ENCODE measurements at regions not wholly inside any gene's neighbourhood (a gene's known extent, or its start where the extent isn't known, plus 50 kb on each side); places are given as distances from the start of the nearest gene placed in this dataset.

- DNase-seq (ENCODE audit: low read depth), result no peak
- in situ Hi-C loops (cut with HindIII; ENCODE audit: low pct_unique_long_range_greater_than_20kb, low sequenced_read_pairs), result no loop called here
Measured at GRCh38 chr4:138740816-138741745, 274.5 kb upstream of the NOCT start.

GRCh38 chr4:138736362-138736761 is 279.2 kb upstream of the NOCT start:
- in situ Hi-C loops (cut with HindIII; ENCODE audit: low pct_unique_long_range_greater_than_20kb, low sequenced_read_pairs), result no loop called here
- no peak for DNase-seq (ENCODE audit: low read depth)

GRCh38 chr4:138734746-138735145 is 280.8 kb upstream of the NOCT start:
- no peak for DNase-seq (ENCODE audit: low read depth)
- in situ Hi-C loops (cut with HindIII; ENCODE audit: low pct_unique_long_range_greater_than_20kb, low sequenced_read_pairs), result no loop called here

- DNase-seq (ENCODE audit: low read depth), result no peak
- in situ Hi-C loops (cut with HindIII; ENCODE audit: low pct_unique_long_range_greater_than_20kb, low sequenced_read_pairs), result no loop called here
Measured at GRCh38 chr4:138728566-138728965, 287.0 kb upstream of the NOCT start.

GRCh38 chr4:138727731-138728130 is 287.9 kb upstream of the NOCT start:
- in situ Hi-C loops (cut with HindIII; ENCODE audit: low pct_unique_long_range_greater_than_20kb, low sequenced_read_pairs), result no loop called here
- no peak for DNase-seq (ENCODE audit: low read depth)

- DNase-seq (ENCODE audit: low read depth), result no peak
- in situ Hi-C loops (cut with HindIII; ENCODE audit: low pct_unique_long_range_greater_than_20kb, low sequenced_read_pairs), result no loop called here
Measured at GRCh38 chr4:138724530-138724929, 291.1 kb upstream of the NOCT start.

- DNase-seq (ENCODE audit: low read depth), result no peak
- in situ Hi-C loops (cut with HindIII; ENCODE audit: low pct_unique_long_range_greater_than_20kb, low sequenced_read_pairs), result no loop called here
Measured at GRCh38 chr4:138716559-138717335, 298.8 kb upstream of the NOCT start.

DNA sequence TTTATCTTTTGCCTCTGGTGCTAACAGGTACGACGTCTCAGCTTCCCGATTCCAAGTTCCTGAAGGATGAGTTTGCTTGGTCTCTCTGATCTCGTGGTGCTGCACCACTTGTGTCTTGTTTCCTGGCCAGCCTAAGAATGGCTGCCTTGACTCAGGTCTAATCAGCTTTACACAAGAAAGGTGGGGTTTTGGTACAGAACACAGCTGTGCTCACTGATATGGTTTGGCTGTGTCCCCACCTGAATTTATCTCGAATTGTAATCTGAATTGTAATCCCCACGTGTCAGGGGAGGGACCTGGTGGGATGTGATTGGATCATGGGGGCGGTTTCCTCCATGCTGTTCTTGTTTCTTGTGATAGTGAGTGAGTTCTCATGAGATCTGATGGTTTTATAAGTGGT is 305.3 kb upstream of the NOCT start:
- no peak for DNase-seq (ENCODE audit: low read depth)
- in situ Hi-C loops (cut with HindIII; ENCODE audit: low pct_unique_long_range_greater_than_20kb, low sequenced_read_pairs), result no loop called here

DNA sequence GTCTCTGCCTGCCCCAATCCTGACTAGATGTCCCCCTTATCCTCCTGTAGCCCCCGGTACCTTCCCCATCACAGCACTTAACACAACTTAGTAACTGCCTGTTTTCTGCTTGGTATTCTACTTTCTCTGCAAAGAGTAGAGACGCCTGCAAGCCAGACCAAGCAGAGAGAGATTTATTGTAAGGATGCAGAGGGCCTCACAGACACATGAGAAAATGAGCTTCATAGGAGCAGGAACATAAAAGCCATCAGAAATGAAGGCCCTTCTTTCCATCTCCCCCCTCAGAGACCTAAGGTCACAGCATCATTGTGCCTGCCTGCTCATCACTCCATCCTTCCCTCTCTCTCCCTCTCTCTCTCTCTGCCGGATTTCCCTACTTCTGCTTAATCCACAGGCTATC is 305.7 kb upstream of the NOCT start:
- DNase-seq (ENCODE audit: low read depth), result no peak
- in situ Hi-C loops (cut with HindIII; ENCODE audit: low pct_unique_long_range_greater_than_20kb, low sequenced_read_pairs), result no loop called here

- in situ Hi-C loops (cut with HindIII; ENCODE audit: low pct_unique_long_range_greater_than_20kb, low sequenced_read_pairs), result no loop called here
- DNase-seq (ENCODE audit: low read depth), result no peak
Measured at GRCh38 chr4:138707746-138708677, 307.6 kb upstream of the NOCT start.

DNA sequence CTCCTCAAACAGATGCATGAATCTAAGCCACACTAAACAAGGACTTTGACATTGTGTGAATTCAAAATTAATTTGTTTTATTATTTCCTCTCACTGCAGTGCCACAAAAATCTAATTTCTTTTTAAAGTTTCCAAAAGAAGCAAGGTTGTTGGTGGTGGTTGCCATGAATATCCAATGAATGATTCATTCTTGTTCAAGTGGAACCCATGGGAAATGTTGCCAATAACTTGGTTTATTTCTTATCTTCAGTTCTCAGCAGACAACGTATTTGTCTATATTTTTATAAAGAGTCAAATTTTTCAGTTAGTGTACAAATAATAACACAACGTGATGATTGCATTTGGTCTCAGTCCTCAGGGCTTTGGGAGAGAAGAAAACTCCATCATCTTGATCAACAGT is 309.4 kb upstream of the NOCT start:
- no peak for DNase-seq (ENCODE audit: low read depth)
- in situ Hi-C loops (cut with HindIII; ENCODE audit: low pct_unique_long_range_greater_than_20kb, low sequenced_read_pairs), result no loop called here

- DNase-seq (ENCODE audit: low read depth), result no peak
- in situ Hi-C loops (cut with HindIII; ENCODE audit: low pct_unique_long_range_greater_than_20kb, low sequenced_read_pairs), result no loop called here
Measured at GRCh38 chr4:138702190-138702824, 313.3 kb upstream of the NOCT start.

- in situ Hi-C loops (cut with HindIII; ENCODE audit: low pct_unique_long_range_greater_than_20kb, low sequenced_read_pairs), result no loop called here
Measured at GRCh38 chr4:138698641-138699040, 316.9 kb upstream of the NOCT start.

DNA sequence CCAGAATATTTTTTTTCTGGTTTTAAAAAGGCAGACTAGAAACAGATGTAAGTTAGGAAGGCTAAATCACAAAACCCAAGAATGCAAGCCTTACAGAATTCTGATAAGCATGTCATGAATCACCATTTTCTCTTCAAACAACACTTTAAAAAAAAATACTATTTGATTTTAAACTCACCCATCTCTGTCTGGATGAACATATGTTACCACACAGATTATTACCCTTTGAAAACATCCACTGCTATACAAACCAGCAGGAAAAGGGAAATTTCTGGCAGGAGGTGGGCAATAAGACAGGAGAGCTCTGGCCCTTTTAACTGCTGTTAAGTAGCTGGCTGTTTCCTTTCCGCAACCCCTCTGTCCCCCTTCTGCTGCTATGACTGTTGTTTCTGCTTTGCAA is 317.7 kb upstream of the NOCT start:
- DNase-seq (ENCODE audit: low read depth), result no peak
- in situ Hi-C loops (cut with HindIII; ENCODE audit: low pct_unique_long_range_greater_than_20kb, low sequenced_read_pairs), result no loop called here

More at GRCh38 chr4:138698641-138699040, 316.9 kb upstream of the NOCT start:
- DNase-seq (ENCODE audit: low read depth), result no peak

- DNase-seq (ENCODE audit: low read depth), result no peak
- in situ Hi-C loops (cut with HindIII; ENCODE audit: low pct_unique_long_range_greater_than_20kb, low sequenced_read_pairs), result no loop called here
Measured at GRCh38 chr4:138696771-138697170, 318.8 kb upstream of the NOCT start.

DNA sequence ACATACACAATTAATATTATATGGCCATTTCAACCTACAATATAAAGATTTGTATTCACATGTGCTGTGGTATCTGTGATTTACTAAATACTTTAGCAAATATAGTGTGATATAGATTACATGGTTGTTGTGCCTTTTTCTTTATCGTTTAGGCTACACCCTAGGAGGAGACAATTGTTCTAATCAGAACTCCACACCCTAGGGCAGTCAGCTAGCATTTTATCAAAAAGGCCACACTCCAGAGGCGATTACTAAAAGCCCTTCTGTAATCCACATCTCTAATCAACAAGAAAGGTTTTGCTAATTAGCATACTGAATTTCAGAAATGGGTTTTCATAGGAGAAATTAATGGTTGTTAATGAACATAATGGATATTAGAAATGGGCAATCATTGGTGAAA is 319.5 kb upstream of the NOCT start:
- in situ Hi-C loops (cut with HindIII; ENCODE audit: low pct_unique_long_range_greater_than_20kb, low sequenced_read_pairs), result no loop called here
- no peak for DNase-seq (ENCODE audit: low read depth)

GRCh38 chr4:138693526-138693925 is 322.1 kb upstream of the NOCT start:
- in situ Hi-C loops (cut with HindIII; ENCODE audit: low pct_unique_long_range_greater_than_20kb, low sequenced_read_pairs), result no loop called here
- DNase-seq (ENCODE audit: low read depth), result no peak

DNA sequence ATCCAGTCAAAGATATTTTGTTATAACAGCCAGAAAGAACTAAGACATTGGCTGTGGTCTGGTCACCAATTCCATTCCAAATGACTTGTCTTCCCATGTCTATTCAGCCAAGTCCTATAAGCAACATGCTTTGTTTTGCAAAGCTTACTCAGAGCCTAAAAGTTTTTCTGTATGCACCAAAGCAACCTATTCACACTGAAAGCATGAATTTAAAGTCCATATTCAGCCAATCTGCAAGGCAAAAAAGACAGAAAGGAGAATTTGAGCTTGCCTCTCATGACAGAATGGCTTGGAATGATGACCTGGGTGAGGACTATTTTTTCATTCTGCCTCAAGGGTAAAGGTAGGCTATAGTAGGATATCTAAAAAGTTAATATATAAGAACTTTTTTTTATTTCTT is 323.2 kb upstream of the NOCT start:
- DNase-seq (ENCODE audit: low read depth), result no peak
- in situ Hi-C loops (cut with HindIII; ENCODE audit: low pct_unique_long_range_greater_than_20kb, low sequenced_read_pairs), result no loop called here
